GM11168 (cell line): ENCODE measurements at regions not wholly inside any gene's neighbourhood (a gene's known extent, or its start where the extent isn't known, plus 50 kb on each side); places are given as distances from the start of the nearest gene placed in this dataset.

ENCODE experiments used
- in situ Hi-C: fragments of 300-500 bp; cut with MboI; formaldehyde crosslinking; loops from one replicate; pipeline ENCODE4 v1.12.0; 2022; ENCODE audit warnings: low sequenced_read_pairs; ENCODE audit not compliant: unreplicated experiment

DNA sequence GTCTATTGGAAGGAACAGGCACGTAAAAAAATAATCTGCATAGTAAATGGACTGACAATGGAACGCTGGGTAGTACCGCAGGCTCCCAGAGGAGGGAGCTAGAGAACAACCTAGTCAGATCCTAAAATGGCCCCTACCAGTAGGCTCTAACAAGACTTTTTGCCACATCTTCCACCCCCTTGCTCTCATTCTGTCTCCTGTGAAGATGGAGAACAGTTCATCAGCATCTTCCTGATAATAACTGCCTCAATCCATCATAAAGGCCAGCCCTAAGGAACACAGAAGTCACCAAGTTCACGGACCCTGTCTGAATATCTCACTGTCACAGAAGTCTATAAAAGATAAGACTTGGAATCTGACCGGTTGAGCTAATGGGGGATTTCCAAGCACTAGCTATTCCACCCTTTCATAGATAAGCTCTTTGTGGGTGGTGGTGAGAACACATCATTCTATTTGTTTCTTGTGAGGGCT is 133.4 kb downstream of the SLC1A3 start:
- in situ Hi-C loops: loop anchor here (10.0 kb wide), 1 partner anchor 125 kb away; no protein-coding TSS in a partner anchor

- in situ Hi-C loops: loop anchor here (10.0 kb wide), 1 partner anchor 124 kb away; no protein-coding TSS in a partner anchor
Observed at GRCh38 chr5:36740259-36740898, 134.0 kb downstream of the SLC1A3 start.

GRCh38 chr5:36741128-36741527 is 134.7 kb downstream of the SLC1A3 start:
- in situ Hi-C loops: loop anchor here (10.0 kb wide), 1 partner anchor 124 kb away; no protein-coding TSS in a partner anchor

GRCh38 chr5:36743891-36744772 is 132.4 kb upstream of the NIPBL start:
- in situ Hi-C loops: loop anchor here (10.0 kb wide), 1 partner anchor 121 kb away; no protein-coding TSS in a partner anchor

GRCh38 chr5:36744773-36745589 is 131.6 kb upstream of the NIPBL start:
- in situ Hi-C loops: loop anchor here (10.0 kb wide), 1 partner anchor 120 kb away; no protein-coding TSS in a partner anchor

GRCh38 chr5:36747794-36748193 is 128.8 kb upstream of the NIPBL start:
- in situ Hi-C loops: loop anchor here (10.0 kb wide), 1 partner anchor 117 kb away; no protein-coding TSS in a partner anchor

DNA sequence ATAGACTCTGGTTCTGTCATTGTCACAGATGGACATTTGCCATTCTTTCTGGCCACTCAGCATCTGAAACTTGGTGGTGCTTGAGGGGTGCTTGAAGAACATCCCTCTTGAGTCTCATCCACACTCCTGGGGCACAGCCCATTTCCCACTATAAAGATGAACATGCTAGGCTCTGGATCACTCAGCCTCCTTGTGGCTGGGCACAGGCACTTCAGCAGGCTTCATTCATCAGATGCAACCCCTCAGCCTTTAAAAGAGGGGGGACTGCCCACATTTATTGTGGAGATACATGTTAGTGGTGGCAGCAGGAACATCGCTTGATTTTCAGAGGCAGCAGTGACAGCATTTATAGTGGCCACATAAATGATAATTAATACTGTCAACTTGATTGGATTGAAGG is 124.7 kb upstream of the NIPBL start:
- in situ Hi-C loops: no loop called here

- in situ Hi-C loops: no loop called here
Observed at GRCh38 chr5:36755342-36755741, 121.2 kb upstream of the NIPBL start.

DNA sequence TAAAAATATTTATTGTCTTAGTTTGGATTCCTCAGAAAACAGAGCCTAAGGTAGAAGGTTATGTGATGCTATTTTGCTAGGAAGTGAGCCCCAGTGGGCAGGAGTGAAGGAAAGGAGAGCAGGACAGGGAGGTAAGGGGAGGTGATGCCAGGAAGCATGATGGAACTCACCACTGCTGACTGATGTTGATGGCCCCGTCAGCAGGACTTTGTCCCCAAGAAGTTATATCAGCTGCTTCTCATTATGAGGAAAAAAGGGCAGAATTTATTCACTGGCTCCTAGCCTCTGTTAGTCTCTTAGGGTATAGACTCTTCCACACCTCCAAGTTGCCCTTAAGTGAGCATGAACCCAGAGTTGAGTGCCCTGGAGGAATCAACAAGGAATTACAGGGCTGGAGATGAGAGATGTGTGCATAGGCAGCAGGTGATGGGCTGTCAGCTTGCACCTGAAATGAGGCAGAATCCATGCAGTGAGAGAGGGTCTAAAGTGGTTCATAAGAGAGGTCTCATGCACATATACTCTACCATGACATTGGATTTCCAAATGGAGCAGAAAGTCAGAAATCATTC is 120.6 kb upstream of the NIPBL start:
- in situ Hi-C loops: no loop called here

DNA sequence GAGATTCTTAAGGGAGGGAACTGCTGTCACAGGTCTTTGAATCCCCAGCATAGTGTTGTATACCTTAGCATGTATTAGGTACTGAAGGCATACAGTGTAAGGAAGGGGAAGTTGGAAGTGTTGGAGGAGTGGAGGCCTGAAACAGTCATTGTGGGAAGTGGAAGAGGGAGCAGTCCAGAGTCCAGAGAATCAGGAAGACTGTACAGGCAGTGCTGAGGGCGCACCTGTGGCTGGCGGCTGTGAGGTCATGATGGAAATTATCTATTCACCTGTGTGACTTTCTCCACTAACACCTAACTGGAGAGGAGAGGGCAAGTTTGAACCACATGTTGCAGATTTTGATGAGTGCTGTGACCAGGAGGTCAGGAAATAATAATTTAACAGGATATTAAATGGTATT is 119.7 kb upstream of the NIPBL start:
- in situ Hi-C loops: no loop called here

GRCh38 chr5:36759117-36759516 is 117.5 kb upstream of the NIPBL start:
- in situ Hi-C loops: no loop called here

DNA sequence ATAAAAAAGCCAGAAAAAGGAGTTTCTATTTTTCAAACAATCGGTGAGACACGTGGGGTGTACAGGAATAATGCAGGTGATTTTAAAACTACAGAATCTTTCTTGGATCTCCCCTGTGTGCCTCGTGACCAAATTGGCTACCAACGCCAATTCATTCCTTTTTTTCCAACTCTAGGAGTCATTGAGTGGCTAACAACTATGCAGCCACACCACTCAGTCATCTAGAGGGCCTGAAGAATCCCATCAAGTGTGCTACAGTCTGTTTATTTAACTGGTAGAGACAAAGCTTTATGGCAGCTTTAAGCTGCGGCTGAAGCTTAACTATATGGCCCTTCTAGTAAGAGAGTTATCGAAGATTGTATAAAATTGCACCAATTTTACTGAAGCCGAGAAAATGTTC is 113.1 kb upstream of the NIPBL start:
- in situ Hi-C loops: no loop called here

DNA sequence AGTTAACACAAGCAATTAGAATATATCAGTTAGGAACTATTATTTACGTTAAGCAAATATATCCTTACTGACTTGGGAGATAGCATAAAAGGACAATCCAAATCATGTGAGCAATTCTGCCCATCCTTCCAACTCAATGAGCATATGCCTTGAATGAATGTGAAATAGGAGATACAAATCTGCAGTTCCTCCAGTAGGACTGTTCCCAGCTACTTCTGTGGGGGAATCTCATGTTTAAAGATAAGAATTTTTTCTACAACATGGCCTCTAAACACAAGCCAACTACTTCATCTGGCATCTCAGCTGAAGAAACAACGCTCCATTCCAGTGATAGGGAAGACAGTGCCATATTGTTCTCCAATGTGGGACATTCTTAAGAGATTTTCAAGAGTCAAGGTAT is 110.7 kb upstream of the NIPBL start:
- in situ Hi-C loops: no loop called here

GRCh38 chr5:36766981-36767380 is 109.6 kb upstream of the NIPBL start:
- in situ Hi-C loops: no loop called here

- in situ Hi-C loops: no loop called here
Observed at GRCh38 chr5:36768450-36768849, 108.1 kb upstream of the NIPBL start.

- in situ Hi-C loops: no loop called here
Observed at GRCh38 chr5:36769129-36769770, 107.3 kb upstream of the NIPBL start.

DNA sequence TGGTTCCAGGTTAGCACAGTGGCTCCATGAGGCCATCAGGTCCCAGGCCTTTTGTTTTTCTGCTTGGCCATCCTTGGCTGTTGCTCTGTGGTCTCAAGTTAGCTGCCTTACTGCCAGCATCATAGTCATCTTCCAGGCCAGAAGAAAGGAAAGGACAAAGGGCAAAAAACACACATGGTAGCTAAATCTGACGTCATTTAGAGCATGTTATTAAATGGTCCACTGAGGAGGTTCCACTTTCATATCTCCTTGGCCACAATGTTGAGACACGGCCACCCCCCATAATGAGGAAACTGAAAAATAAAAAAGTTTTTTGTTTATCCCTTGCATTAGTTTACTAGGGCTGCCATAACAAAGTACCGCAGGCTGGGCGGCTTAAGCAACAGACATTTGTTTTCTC is 106.4 kb upstream of the NIPBL start:
- in situ Hi-C loops: no loop called here

DNA sequence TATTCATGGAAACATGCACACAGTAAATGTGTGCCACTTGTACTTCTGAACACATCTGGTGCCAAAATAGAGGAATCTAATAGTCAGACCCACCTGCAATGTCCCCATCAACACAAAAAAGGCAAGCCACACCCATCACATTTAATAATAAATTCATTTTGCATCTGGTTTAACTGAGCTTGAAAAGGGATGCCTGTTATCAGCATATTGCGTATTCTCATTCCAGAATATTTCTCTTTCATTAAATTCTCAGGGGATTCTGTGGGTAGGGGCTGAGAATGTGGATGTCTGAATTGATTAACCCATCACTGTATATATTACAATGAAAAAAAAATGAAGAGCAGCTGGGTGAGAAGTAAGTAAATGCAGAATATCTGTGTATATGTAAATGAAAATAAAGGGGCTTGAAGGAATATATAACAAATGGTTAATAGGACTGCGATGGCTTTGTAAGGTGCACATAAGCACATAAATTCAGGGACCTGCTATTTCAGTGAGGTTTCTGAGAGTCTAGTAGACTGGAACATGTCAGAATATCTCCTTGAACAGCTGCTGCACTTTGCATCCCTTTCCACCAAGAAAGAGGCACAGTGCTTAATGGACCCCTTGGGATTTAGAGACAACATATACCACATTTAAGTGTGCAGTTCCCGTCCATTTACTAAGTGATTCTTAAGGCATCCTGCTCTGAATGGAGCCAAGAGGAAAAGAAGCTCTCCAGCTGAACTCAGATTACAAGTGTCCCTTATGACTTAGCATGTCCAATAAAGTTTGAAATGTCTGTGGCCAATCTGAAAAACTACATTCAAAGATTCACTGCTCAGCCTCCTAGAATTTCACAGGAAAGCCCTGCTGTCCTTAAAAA is 104.1 kb upstream of the NIPBL start:
- in situ Hi-C loops: no loop called here
